ENCODE measurements at regions not wholly inside any gene's neighbourhood (a gene's known extent, or its start where the extent isn't known, plus 50 kb on each side); places are given as distances from the start of the nearest gene placed in this dataset.

GRCh38 chr3:3503411-3503810 is 295.8 kb upstream of the LRRN1 start:
- Mint-ChIP-seq H3K9me3 (peaks cover 0 to 4% (median 0%) of the 10 kb centered on the region in 8 donors), H3K4me1 (no peaks in the 10 kb centered on the region), H3K36me3 (no peaks in the 10 kb centered on the region), H3K27me3 (no peaks in the 10 kb centered on the region), H3K27ac (no peak overlapping the region), H3K4me3 (no peak overlapping the region)
- POLR2A ChIA-PET (ENCODE audit: partially characterized antibody), result no interaction called here
- Histone ChIP-seq H3K9me3 (ENCODE audit: control insufficient read depth in 1 of 2, low read length in 2 of 2) (no peaks in the 10 kb centered on the region), H3K4me3 (ENCODE audit: low read length in 2 of 2) (no peak overlapping the region), H3K4me1 (ENCODE audit: insufficient read depth, low read length) (no peaks in the 10 kb centered on the region), H3K27me3 (ENCODE audit: insufficient read depth, low read length) (no peaks in the 10 kb centered on the region), H3K36me3 (ENCODE audit: insufficient read depth, low read length) (no peaks in the 10 kb centered on the region), H3K27ac (ENCODE audit: low read depth, low read length) (no peak overlapping the region)
- CTCF ChIA-PET (ENCODE audit: partially characterized antibody), result no interaction called here
- no peak for DNase-seq
- intact Hi-C loops (cut with micrococcal nuclease), result no loop called here

- no peaks in the 10 kb centered on the region for H3K4me1 ChIP-seq (ENCODE audit: insufficient read depth, low read length)
- H3K4me3 ChIP-seq (ENCODE audit: low read length in 2 of 2), result no peak overlapping the region
- intact Hi-C loops (cut with micrococcal nuclease), result no loop called here
- H3K27ac ChIP-seq (ENCODE audit: low read depth, low read length), result no peak overlapping the region
- no peaks in the 10 kb centered on the region for H3K4me1 Mint-ChIP-seq
- DNase-seq, result no peak
- H3K36me3 Mint-ChIP-seq, result no peaks in the 10 kb centered on the region
- H3K27me3 ChIP-seq (ENCODE audit: insufficient read depth, low read length), result no peaks in the 10 kb centered on the region
- no peak overlapping the region for H3K4me3 Mint-ChIP-seq
- ChIA-PET POLR2A (ENCODE audit: partially characterized antibody) (no interaction called here), CTCF (ENCODE audit: partially characterized antibody) (no interaction called here)
- peaks cover 0 to 4% (median 0%) of the 10 kb centered on the region in 8 donors for H3K9me3 Mint-ChIP-seq
- H3K27me3 Mint-ChIP-seq, result no peaks in the 10 kb centered on the region
- no peaks in the 10 kb centered on the region for H3K36me3 ChIP-seq (ENCODE audit: insufficient read depth, low read length)
- H3K9me3 ChIP-seq (ENCODE audit: control insufficient read depth in 1 of 2, low read length in 2 of 2), result no peaks in the 10 kb centered on the region
- no peak overlapping the region for H3K27ac Mint-ChIP-seq
Measured at GRCh38 chr3:3499987-3500386, 299.2 kb upstream of the LRRN1 start.

- ChIA-PET POLR2A (ENCODE audit: partially characterized antibody) (no interaction called here), CTCF (ENCODE audit: partially characterized antibody) (no interaction called here)
- Histone ChIP-seq H3K9me3 (ENCODE audit: control insufficient read depth in 1 of 2, low read length in 2 of 2) (no peaks in the 10 kb centered on the region), H3K36me3 (ENCODE audit: insufficient read depth, low read length) (no peaks in the 10 kb centered on the region), H3K4me1 (ENCODE audit: insufficient read depth, low read length) (no peaks in the 10 kb centered on the region), H3K27ac (ENCODE audit: low read depth, low read length) (no peak overlapping the region), H3K4me3 (ENCODE audit: low read length in 2 of 2) (no peak overlapping the region), H3K27me3 (ENCODE audit: insufficient read depth, low read length) (no peaks in the 10 kb centered on the region)
- no peak for DNase-seq
- intact Hi-C loops (cut with micrococcal nuclease), result no loop called here
- Mint-ChIP-seq H3K27me3 (no peaks in the 10 kb centered on the region), H3K9me3 (peaks cover 0 to 4% (median 0%) of the 10 kb centered on the region in 8 donors), H3K27ac (no peak overlapping the region), H3K36me3 (no peaks in the 10 kb centered on the region), H3K4me1 (no peaks in the 10 kb centered on the region), H3K4me3 (no peak overlapping the region)
Measured at GRCh38 chr3:3499012-3499562, 300.1 kb upstream of the LRRN1 start.

GRCh38 chr3:3495611-3496010 is 303.6 kb upstream of the LRRN1 start:
- no peaks in the 10 kb centered on the region for H3K9me3 ChIP-seq (ENCODE audit: control insufficient read depth in 1 of 2, low read length in 2 of 2)
- intact Hi-C loops (cut with micrococcal nuclease), result no loop called here
- H3K4me3 Mint-ChIP-seq, result no peak overlapping the region
- H3K36me3 ChIP-seq (ENCODE audit: insufficient read depth, low read length), result no peaks in the 10 kb centered on the region
- no peaks in the 10 kb centered on the region for H3K4me1 Mint-ChIP-seq
- ChIA-PET POLR2A (ENCODE audit: partially characterized antibody) (no interaction called here), CTCF (ENCODE audit: partially characterized antibody) (no interaction called here)
- H3K27ac Mint-ChIP-seq, result no peak overlapping the region
- no peaks in the 10 kb centered on the region for H3K36me3 Mint-ChIP-seq
- no peak overlapping the region for H3K4me3 ChIP-seq (ENCODE audit: low read length in 2 of 2)
- no peaks in the 10 kb centered on the region for H3K4me1 ChIP-seq (ENCODE audit: insufficient read depth, low read length)
- no peak for DNase-seq
- no peak overlapping the region for H3K27ac ChIP-seq (ENCODE audit: low read depth, low read length)
- H3K9me3 Mint-ChIP-seq, result peaks cover 0 to 16% (median 11%) of the 10 kb centered on the region in 8 donors
- H3K27me3 Mint-ChIP-seq, result no peaks in the 10 kb centered on the region
- H3K27me3 ChIP-seq (ENCODE audit: insufficient read depth, low read length), result no peaks in the 10 kb centered on the region

- no peak overlapping the region for H3K27ac ChIP-seq (ENCODE audit: low read depth, low read length)
- ChIA-PET POLR2A (ENCODE audit: partially characterized antibody) (no interaction called here), CTCF (ENCODE audit: partially characterized antibody) (no interaction called here)
- Mint-ChIP-seq H3K27me3 (no peaks in the 10 kb centered on the region), H3K4me1 (no peaks in the 10 kb centered on the region), H3K9me3 (peaks cover 0 to 5% (median 1%) of the 10 kb centered on the region in 8 donors), H3K27ac (no peak overlapping the region), H3K36me3 (no peaks in the 10 kb centered on the region), H3K4me3 (no peak overlapping the region)
- intact Hi-C loops (cut with micrococcal nuclease), result no loop called here
- no peaks in the 10 kb centered on the region for H3K36me3 ChIP-seq (ENCODE audit: insufficient read depth, low read length)
- no peak overlapping the region for H3K4me3 ChIP-seq (ENCODE audit: low read length in 2 of 2)
- no peaks in the 10 kb centered on the region for H3K9me3 ChIP-seq (ENCODE audit: control insufficient read depth in 1 of 2, low read length in 2 of 2)
- no peak for DNase-seq
- no peaks in the 10 kb centered on the region for H3K4me1 ChIP-seq (ENCODE audit: insufficient read depth, low read length)
- no peaks in the 10 kb centered on the region for H3K27me3 ChIP-seq (ENCODE audit: insufficient read depth, low read length)
Measured at GRCh38 chr3:3476669-3477068, 297.2 kb upstream of the CRBN start.

- Histone ChIP-seq H3K4me3 (ENCODE audit: low read length in 2 of 2) (no peak overlapping the region), H3K27me3 (ENCODE audit: insufficient read depth, low read length) (no peaks in the 10 kb centered on the region), H3K4me1 (ENCODE audit: insufficient read depth, low read length) (no peaks in the 10 kb centered on the region), H3K9me3 (ENCODE audit: control insufficient read depth in 1 of 2, low read length in 2 of 2) (no peaks in the 10 kb centered on the region), H3K27ac (ENCODE audit: low read depth, low read length) (no peak overlapping the region), H3K36me3 (ENCODE audit: insufficient read depth, low read length) (no peaks in the 10 kb centered on the region)
- Mint-ChIP-seq H3K27me3 (no peaks in the 10 kb centered on the region), H3K4me1 (no peaks in the 10 kb centered on the region), H3K9me3 (peaks cover 0 to 1% (median 0%) of the 10 kb centered on the region in 8 donors), H3K4me3 (no peak overlapping the region), H3K27ac (no peak overlapping the region), H3K36me3 (no peaks in the 10 kb centered on the region)
- POLR2A ChIA-PET (ENCODE audit: partially characterized antibody), result no interaction called here
- intact Hi-C loops (cut with micrococcal nuclease), result no loop called here
- CTCF ChIA-PET (ENCODE audit: partially characterized antibody), result no interaction called here
- DNase-seq, result no peak
Measured at GRCh38 chr3:3468596-3468995, 289.1 kb upstream of the CRBN start.

- DNase-seq, result no peak
- Histone ChIP-seq H3K9me3 (ENCODE audit: control insufficient read depth in 1 of 2, low read length in 2 of 2) (no peaks in the 10 kb centered on the region), H3K27me3 (ENCODE audit: insufficient read depth, low read length) (no peaks in the 10 kb centered on the region), H3K4me3 (ENCODE audit: low read length in 2 of 2) (no peak overlapping the region), H3K27ac (ENCODE audit: low read depth, low read length) (no peak overlapping the region), H3K36me3 (ENCODE audit: insufficient read depth, low read length) (no peaks in the 10 kb centered on the region), H3K4me1 (ENCODE audit: insufficient read depth, low read length) (no peaks in the 10 kb centered on the region)
- CTCF ChIA-PET (ENCODE audit: partially characterized antibody), result no interaction called here
- POLR2A ChIA-PET (ENCODE audit: partially characterized antibody), result no interaction called here
- H3K4me3 Mint-ChIP-seq, result no peak overlapping the region
- no peaks in the 10 kb centered on the region for H3K36me3 Mint-ChIP-seq
- H3K27ac Mint-ChIP-seq, result no peak overlapping the region
- peaks cover 0 to 3% (median 0%) of the 10 kb centered on the region in 8 donors for H3K9me3 Mint-ChIP-seq
- H3K27me3 Mint-ChIP-seq, result no peaks in the 10 kb centered on the region
- intact Hi-C loops (cut with micrococcal nuclease), result no loop called here
- H3K4me1 Mint-ChIP-seq, result no peaks in the 10 kb centered on the region
Measured at GRCh38 chr3:3464131-3464530, 284.6 kb upstream of the CRBN start.

GRCh38 chr3:3461317-3461716 is 281.8 kb upstream of the CRBN start:
- intact Hi-C loops (cut with micrococcal nuclease), result no loop called here
- Histone ChIP-seq H3K9me3 (ENCODE audit: control insufficient read depth in 1 of 2, low read length in 2 of 2) (no peaks in the 10 kb centered on the region), H3K4me1 (ENCODE audit: insufficient read depth, low read length) (no peaks in the 10 kb centered on the region), H3K27ac (ENCODE audit: low read depth, low read length) (no peak overlapping the region), H3K36me3 (ENCODE audit: insufficient read depth, low read length) (no peaks in the 10 kb centered on the region), H3K27me3 (ENCODE audit: insufficient read depth, low read length) (no peaks in the 10 kb centered on the region), H3K4me3 (ENCODE audit: low read length in 2 of 2) (no peak overlapping the region)
- ChIA-PET CTCF (ENCODE audit: partially characterized antibody) (no interaction called here), POLR2A (ENCODE audit: partially characterized antibody) (no interaction called here)
- H3K4me3 Mint-ChIP-seq, result no peak overlapping the region
- no peak overlapping the region for H3K27ac Mint-ChIP-seq
- H3K27me3 Mint-ChIP-seq, result no peaks in the 10 kb centered on the region
- H3K36me3 Mint-ChIP-seq, result no peaks in the 10 kb centered on the region
- no peak for DNase-seq
- no peaks in the 10 kb centered on the region for H3K4me1 Mint-ChIP-seq
- peaks cover 0 to 6% (median under 1%) of the 10 kb centered on the region in 8 donors for H3K9me3 Mint-ChIP-seq

All from CD4-positive, alpha-beta memory T cell (primary cell).